Heart left ventricle (tissue), 13 donors: ENCODE measurements at regions not wholly inside any gene's neighbourhood (a gene's known extent, or its start where the extent isn't known, plus 50 kb on each side); places are given as distances from the start of the nearest gene placed in this dataset.

Experiments used
- CTCF ChIP-seq, 12 donors: fragments of 200-600 bp; sonication (generic) in 4 of 12; IDR thresholded peaks; one replicate each; pipeline versions ENCODE4 v1.5.0 to v1.8.0; 2018 to 2022; ENCODE audit warnings: antibody characterized with exemption in 12 of 12, mild to moderate bottlenecking in 5 of 12
- POLR2A ChIP-seq, 2 donors: fragments of 450-650 bp; IDR thresholded peaks; one replicate each; pipeline ENCODE4 v1.6.1; 2017; ENCODE audit warnings: antibody characterized with exemption in 2 of 2, mild to moderate bottlenecking in 2 of 2, moderate library complexity in 2 of 2
- donor health status: ischemic (EF 13 %, LVEDD 7.1; RV severe dilation, severe dysfunction).
- donor health status: DM: no; HTN: yes; CAD: no.
- donor health status: DM: no; HTN: no; CAD: no.
- donor health status: ischemic (EF 25% LVEDD 6.9; RV normal size, moderate dysfunction).
- donor health status: ischemic (EF 25% LVEDD 5.7; RV mildly dilated, moderate dysfunction).
- donor health status: ischemic (EF 35%, LVEDD 5.7; RV mildly dilated, moderate dysfunction).
- donor health status: nonischemic (EF 11% LVEDD 7.7; RV severe dilation, severe dysfunction).
- donor health status: DM: yes; HTN: yes; CAD: no.
- donor health status: PGD.
- donor health status: ischemic (EF 29% LVEDD 5.4; RV normal size, mild dysfunction).
- donor health status: nonischemic (EF 23%, LVEDD 6.1; RV moderate dilation, normal function).

GRCh38 chr5:112005623-112005930 is 248.6 kb upstream of the NREP start:
- TF ChIP-seq CTCF (IDR thresholded peaks at IDR 0.05) (no peak), POLR2A (IDR thresholded peaks at IDR 0.05) (no peak)
